HT1080 (cell line): ENCODE measurements at regions not wholly inside any gene's neighbourhood (a gene's known extent, or its start where the extent isn't known, plus 50 kb on each side); places are given as distances from the start of the nearest gene placed in this dataset.
"Not testable (repeated sequence)": the region's sequence is repeated elsewhere in the genome, so short reads cannot be mapped to it uniquely, and the experiment has no call there.

ENCODE experiments used
- DNase-seq: peaks from one replicate; pipeline ENCODE4 v3.0.0-alpha.2; 2015; ENCODE audit warnings: low read depth

DNA sequence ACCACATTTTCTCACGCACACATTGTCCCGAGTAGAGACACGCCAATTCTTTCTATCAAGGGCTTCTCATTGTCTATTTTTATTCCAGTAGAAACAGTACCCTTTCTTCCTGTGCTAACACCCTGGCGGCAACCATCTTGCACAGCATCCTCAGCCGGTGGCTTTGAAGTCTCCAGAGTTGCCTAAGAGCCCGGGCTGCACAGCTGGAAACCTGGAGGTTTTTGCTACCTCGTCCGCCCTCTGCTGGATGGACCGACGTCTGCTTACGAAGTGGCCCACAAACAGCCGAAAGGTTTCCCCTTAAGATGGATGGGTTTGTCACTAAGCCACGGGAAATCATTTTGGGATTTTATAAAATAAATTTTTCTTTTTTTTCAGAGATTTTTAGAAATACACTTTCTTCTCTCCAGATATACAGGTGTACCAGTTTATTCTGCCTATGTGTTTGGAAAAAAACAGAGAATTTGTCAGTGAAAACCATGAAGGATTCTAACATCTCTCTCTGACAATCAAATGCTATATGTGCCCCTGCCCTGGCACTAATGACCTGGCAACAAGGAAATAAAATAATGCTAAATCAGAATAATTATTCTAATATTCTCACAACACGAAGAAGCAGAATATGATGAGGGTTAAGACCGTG is 81.8 kb upstream of the FAM204A start:
- peak; percentile 78 for DNase-seq

DNA sequence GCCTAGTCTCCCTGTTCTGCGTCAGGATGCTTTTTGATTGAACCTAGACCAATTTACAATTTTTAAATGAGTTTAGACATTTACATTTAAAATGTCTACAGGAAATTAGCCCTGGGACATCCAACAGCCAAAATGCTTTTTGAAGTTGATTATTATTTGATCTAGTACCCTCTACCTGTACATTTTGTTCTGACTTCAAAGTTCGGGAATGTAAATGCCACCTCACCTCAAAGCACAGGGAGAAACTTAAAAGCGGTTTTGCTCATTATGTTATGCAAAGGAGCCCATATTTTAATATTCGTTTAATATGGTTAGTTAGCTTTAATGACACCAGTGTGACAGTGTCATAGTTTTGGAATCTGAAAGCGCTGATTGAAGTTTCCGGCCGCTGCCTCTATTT is 80.1 kb upstream of the FAM204A start:
- DNase-seq, result no peak

DNA sequence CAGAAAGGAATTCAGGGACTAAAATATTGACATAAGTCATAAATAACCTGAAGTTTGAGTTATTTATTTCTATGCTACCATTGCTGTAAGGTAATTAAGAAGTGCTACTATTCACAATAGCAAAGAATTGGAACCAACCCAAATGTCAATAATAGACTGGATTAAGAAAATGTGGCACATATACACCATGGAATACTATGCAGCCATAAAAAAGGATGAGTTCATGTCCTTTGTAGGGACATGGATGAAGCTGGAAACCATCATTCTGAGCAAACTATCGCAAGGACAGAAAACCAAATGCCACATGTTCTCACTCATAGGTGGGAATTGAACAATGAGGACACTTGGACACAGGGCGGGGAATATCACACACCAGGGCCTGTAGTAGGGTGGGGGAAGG is 77.9 kb upstream of the FAM204A start:
- not testable (repeated sequence) for DNase-seq

DNA sequence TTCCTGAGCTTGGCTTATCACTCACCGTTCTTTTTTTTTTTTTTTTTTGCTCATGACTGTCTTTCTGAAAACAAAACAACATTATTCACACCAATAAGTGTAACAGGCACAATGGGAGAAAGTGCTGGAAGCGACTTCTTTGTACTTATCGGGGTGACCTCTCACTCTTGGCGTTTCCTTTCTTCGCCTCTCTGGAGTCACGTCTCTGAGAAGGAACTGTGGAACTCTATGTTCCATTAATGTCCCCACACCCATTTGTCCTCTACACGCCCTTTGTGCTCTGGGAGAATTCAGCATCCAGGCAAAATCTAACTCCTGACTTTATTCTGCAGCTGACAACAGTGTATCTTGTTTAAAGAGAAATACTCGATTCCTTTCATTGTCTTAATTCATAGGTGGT is 70.8 kb upstream of the FAM204A start:
- no peak for DNase-seq

DNA sequence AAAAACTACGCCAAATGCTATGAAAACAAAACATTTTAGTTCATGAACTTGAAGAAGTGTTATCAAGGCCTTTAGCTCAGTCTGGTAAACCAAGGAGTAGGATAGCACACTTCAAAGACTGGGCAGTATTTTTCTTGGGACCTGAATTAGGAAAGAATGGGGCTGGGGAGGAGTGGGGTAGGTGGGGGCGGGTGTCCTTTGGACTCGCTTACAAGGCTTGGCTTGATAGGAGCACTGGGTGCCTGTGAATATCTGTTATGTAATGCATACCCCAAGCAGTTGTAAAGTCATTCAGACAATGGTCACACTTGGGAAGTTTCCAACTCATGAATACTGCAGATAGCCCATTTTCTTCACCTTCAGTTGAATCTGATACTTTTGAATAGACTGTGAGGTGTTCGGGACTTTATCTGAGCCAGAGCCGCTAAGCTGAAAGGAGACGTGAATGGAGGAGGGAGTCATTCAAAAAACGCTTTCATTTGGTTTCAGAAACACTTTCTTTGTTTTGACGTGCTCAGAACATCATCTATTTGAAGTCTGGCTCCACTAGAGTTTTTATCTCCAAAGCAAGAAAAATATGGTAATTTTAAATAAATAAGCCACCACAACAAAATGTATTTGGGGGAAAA is 70.1 kb upstream of the FAM204A start:
- no peak for DNase-seq

DNA sequence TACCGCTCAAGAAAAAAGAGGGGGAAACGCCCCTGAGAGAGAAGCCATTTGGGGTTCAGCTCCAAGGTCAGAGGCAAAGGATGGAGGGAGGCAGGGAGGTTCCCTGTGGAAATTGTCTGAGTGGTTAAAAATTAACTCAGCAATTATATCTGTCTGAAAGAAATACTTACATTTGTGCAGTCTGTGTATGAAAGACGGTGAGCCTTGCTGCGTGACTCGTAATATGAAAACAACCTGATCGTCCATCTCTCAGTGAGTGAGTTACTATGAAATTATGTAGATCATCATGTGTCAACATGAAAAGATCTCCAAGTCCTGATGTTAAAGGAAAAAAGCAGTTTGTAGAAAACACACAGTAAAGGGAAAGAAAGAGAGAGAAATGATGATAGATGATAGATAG is 67.2 kb upstream of the FAM204A start:
- DNase-seq, result no peak

DNA sequence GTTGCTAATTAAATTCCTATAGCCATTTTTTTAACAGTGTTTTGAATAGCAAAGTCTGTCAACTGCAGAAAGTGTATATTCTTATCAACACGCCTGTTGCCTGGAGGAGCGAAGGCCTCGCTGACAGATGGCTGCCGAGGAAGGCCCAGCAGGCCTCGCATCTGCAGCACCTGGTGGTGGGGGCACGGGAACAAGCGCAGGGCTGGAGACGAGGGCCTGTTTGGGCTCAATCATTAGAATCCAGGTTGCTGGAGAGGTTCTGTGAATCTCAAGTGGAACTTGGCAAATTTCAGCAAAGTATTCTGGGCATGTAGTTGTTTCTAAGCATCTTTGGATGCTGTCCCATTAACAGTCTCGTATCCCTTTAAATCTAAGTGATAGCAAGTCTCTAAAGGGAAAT is 66.1 kb upstream of the FAM204A start:
- no peak for DNase-seq

DNA sequence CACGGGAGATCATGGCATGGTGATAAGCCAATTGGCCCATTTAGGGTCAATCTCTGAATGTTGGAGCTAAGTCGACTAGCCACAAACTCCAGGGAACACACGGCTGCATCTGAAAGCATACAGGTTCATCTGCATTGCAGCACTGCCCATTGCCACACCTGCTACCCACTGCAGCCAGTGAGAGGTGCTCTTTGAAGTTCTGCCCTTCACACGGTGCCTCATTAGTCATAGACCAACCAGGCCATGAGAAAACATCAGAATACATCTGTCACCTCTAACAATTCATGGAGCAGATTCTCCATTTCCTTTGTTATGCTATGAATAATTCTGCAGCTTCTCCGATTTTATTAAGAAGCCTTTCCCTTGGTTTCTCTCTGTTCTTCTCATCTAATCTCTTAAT is 65.7 kb upstream of the FAM204A start:
- DNase-seq, result peak; percentile 7

DNA sequence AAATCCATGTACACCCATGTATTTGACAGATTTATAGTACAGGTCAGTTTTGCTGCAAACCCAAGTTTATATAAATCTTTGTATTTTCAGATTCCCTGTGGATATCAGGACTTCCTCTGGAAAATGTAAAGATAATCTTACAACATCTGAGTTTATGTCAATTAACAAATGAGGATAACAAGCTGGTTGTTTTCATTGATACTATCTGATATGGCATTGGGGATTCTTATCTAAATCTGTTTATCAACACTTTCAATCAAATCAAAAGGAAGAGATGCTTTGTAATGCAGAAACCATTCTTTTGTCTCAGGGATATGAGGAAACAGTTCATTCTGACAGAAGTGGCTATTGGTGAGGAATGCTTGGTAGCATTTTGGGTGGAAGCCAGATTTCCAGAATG is 64.9 kb upstream of the FAM204A start:
- no peak for DNase-seq

DNA sequence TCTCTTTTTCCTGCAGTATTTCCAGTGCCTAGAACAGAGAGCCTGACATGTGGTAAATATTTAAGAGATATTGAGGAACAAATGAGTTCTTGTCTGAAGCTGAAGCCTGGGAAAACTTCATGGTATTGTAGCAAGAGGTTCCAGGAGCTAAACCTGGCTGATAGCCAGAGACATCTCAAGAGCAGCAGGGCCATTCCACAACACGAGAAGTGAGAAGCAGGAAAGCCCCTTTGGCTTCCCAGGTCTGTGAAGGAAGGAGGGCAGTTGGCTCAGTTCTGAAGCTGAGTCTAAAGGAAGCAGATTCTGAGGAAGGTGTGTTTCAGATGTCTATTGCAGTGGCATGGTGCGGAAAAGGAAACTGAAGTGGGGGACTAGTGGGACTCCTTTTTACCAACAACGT is 63.8 kb upstream of the FAM204A start:
- no peak for DNase-seq

DNA sequence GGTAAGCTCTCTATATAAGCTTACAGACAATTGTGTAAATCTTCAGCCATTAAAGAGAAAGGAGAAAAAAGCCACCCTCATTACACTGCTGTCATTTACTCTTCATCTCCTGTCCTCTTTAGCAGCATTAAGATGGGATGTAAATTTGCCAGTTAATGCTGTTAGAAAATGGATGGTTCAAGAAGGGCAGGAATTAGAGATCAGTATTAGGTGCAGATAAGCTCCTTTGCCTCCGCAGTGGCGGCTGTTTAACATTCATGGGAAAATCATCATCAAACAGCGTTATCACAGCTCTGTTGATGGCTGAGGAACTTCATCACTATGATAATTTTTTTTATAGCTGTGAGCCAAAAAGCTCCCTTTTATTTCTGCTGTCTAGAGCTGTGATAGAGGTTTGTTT is 61.8 kb upstream of the FAM204A start:
- DNase-seq, result no peak

DNA sequence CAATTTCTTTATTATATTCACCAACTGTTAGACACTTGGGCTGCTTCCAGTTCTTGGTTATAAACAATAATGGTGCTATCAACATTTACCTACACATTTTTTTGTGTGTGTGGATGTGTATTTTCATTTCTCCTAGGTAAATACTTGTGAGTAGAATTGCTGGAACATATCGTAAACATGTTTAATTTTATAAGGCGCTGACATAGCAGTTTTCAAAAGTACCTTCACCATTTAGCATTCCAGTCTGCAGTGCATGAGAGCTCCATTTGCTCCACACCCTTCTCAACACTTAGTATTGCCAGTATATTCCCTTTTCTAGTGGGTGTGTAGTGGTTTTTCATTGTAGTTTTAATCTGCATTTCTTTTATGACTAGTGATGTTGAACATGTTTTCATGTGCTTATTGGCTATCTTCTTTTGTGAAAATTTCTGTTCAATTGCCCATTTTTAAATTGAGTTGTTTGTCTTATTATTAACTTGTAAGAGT is 59.6 kb upstream of the FAM204A start:
- no peak for DNase-seq

DNA sequence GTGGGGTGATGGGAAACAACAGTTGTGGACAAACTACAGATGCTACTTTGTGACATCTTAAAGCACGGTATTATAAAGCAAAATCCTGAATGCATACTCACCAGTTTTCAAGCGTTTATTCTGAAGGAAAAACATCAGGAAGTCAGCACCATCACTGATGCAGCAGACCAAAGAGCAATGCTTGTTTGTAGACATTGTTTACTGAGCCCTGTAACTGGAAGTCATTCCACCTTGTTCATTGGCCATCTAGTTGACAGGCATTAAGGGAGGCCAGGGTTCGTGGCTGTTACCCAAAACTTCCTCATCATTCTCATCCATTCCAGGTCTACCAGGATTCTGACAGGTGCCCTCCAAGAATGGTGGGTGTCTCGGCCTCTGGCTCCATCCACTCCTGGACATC is 55.3 kb upstream of the FAM204A start:
- no peak for DNase-seq

DNA sequence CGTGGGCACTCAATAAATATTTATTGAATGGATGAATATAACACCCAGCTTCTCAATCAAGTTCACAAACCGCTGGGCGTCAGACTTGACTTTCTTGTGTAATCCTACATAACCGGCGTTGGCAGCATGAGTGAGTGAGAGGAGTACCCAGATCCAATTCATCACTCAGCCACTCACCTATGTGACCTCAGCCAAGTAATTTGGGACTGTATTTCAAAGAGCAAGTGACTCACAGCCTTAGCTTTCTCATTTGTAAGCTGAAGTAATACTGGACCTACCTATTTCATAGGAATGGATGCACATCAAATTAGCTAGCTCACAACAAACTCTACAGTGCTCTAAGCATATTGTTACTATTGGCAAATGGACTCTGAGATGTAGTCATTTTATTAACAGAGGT is 53.8 kb upstream of the FAM204A start:
- DNase-seq, result no peak

DNA sequence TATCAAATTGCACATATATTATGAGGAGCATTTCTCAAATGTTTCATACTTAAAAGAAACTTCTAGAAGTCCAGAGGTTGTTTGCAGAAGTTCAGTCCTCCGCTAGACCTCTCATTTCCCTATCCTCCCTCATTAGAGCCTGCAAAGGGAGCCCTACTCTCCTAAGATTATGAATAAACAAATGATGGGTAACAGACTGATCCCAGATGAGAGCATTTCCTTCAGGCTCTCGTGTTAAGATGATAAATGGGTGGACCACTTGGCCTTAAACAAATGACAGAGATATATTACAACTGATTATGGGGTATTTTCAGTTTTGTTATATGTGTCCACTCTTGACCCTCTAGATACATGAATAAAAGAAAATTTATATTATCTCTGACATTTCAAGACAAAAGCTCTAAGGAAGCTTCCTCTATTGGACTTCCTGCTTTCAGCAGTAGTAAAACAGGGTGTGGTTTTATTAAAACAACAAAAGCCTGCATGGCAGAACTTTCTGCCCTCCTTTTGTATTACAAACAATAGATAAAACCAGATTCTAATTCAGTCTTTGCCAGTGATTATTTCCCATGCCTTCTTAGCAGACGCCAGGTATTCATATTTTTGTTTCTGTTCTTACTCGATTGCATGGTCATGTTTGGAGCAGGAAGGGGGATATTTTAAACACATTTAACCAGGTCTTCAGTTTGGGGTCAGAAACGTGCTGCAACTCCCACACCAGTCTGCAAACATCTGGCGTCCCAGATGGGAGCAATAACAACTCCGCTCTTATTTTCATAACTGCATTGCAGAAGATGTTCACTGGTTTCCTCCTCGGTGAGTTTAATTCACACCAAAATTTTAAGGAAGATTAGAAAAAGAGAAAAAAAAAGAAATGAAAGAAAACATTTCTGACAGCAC is 52.4 kb upstream of the FAM204A start:
- DNase-seq, result no peak

DNA sequence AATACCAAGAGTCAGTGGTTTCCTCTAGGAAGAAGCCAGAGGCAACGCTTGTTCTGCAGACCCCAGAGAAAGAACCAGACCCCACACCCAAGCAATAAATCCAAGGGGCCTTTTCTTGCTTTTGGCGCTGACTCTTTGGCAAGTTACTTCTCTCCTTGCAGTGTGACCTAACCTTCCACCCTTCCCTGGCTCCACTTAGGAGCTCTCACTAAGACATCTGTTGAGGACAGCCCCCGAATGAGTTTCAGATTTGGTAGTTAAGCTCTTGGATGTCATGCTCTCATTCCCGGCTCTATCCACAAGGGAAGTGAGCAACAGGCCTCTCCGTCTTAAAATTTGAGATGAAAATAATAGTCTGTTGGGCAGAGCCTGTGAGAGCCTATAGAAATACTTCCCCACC is 50.6 kb upstream of the FAM204A start:
- no peak for DNase-seq
